Gastroesophageal sphincter (tissue), 4 donors: ENCODE measurements at regions not wholly inside any gene's neighbourhood (a gene's known extent, or its start where the extent isn't known, plus 50 kb on each side); places are given as distances from the start of the nearest gene placed in this dataset.

ENCODE experiments used
- ATAC-seq: fragments of 150-250 bp; one replicate; pipeline ENCODE4 v1.9.1; 2016; ENCODE audit warnings: mild to moderate bottlenecking, moderate library complexity
- H3K27ac ChIP-seq, 4 donors: fragments of 200-600 bp; sonication (generic) in 3 of 4; 1 replicate in 3 of 4; 2 replicates in 1 of 4; pipeline ENCODE4 v1.5.1; 2016 to 2019
- H3K27me3 ChIP-seq: fragments of 200-600 bp; sonication (generic); one replicate; pipeline ENCODE4 v1.5.1; 2019
- H3K36me3 ChIP-seq, 2 donors: fragments of 200-600 bp; sonication (generic); one replicate each; pipeline ENCODE4 v1.5.1; 2019; ENCODE audit warnings: control low read depth in 1 of 2
- H3K4me1 ChIP-seq, 3 donors: fragments of 200-600 bp; sonication (generic); 1 replicate in 2 of 3; 2 replicates in 1 of 3; pipeline ENCODE4 v1.5.1; 2016 to 2019; ENCODE audit warnings: control low read depth in 2 of 3
- H3K4me3 ChIP-seq, 2 donors: fragments of 200-600 bp; sonication (generic); one replicate each; pipeline ENCODE4 v1.5.1; 2019; ENCODE audit warnings: mild to moderate bottlenecking in 1 of 2, moderate library complexity in 1 of 2
- H3K9me3 ChIP-seq, 3 donors: fragments of 200-600 bp; sonication (generic); one replicate each; pipeline ENCODE4 v1.5.1; 2017 to 2019; ENCODE audit warnings: control low read depth in 2 of 3
- CTCF ChIP-seq, 4 experiments: fragments of 200-600 bp in 2 of 4; fragments of 450-650 bp in 2 of 4; sonication (generic) in 1 of 4; IDR thresholded peaks; one replicate each; pipeline ENCODE4 v1.5.1; 2017 to 2019; ENCODE audit warnings: antibody characterized with exemption in 4 of 4, mild to moderate bottlenecking in 2 of 4, moderate library complexity in 2 of 4
- EP300 ChIP-seq: sonication (generic); formaldehyde crosslinking; IDR thresholded peaks from one replicate; pipeline ENCODE4 v1.6.1; 2017; ENCODE audit warnings: antibody characterized with exemption, mild to moderate bottlenecking
- POLR2A ChIP-seq, 2 donors: fragments of 450-650 bp; IDR thresholded peaks; one replicate each; pipeline ENCODE4 v1.6.1; 2017; ENCODE audit warnings: antibody characterized with exemption in 2 of 2, mild to moderate bottlenecking in 2 of 2, moderate library complexity in 1 of 2
- POLR2AphosphoS5 ChIP-seq: sonication (generic); formaldehyde crosslinking; IDR thresholded peaks from one replicate; pipeline ENCODE4 v1.6.1; 2017; ENCODE audit warnings: antibody characterized with exemption
- WGBS, 2 donors: methylation state at CpG; one replicate each; pipeline ENCODE4 v1.1.5; 2018; ENCODE audit warnings: low coverage in 1 of 2; 5-methylcytosine and 5-hydroxymethylcytosine counted together

GRCh38 chr4:180641495-180641894 is 1601.7 kb upstream of the TENM3 start:
- Histone ChIP-seq H3K27ac (no peak overlapping the region), H3K36me3 (no peaks in the 10 kb centered on the region), H3K4me3 (no peak overlapping the region), H3K9me3 (no peaks in the 10 kb centered on the region), H3K4me1 (no peaks in the 10 kb centered on the region), H3K27me3 (peaks cover 4% of the 10 kb centered on the region)
- 53% methylated on average over 4 of the region's 4 CpGs for WGBS, 2 donors
- ATAC-seq: no peak
- TF ChIP-seq POLR2A (IDR thresholded peaks at IDR 0.05) (no peak), CTCF (IDR thresholded peaks at IDR 0.05) (no peak), EP300 (no peak), POLR2AphosphoS5 (no peak)

DNA sequence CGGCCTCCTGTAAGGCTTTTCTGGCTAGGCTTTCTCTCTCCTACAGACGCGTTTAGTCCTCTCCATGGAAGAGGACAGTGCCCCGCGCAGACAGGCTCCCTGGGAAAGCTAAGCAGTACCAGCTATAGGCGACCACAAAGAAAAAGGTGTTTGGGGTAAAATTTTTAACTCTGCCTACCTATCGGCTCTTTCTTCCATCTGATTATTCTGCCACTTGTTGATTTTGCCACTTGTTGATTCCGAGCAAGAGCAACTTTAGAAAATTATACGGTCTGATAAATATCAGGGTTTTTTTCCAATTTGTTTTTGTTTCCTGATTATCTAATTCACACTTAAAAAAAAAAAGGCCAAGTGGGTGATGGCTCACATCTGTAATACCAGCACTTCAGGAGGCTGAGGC is 1600.5 kb upstream of the TENM3 start:
- no peak overlapping the region for H3K4me3 ChIP-seq
- ATAC-seq: no peak
- 73 to 86% methylated on average over 2 to 5 of the region's 9 CpGs for WGBS, 2 donors
- H3K36me3 ChIP-seq: no peaks in the 10 kb centered on the region
- H3K4me1 ChIP-seq: no peaks in the 10 kb centered on the region
- H3K27ac ChIP-seq: no peak overlapping the region
- TF ChIP-seq CTCF (IDR thresholded peaks at IDR 0.05) (no peak), EP300 (no peak), POLR2A (IDR thresholded peaks at IDR 0.05) (no peak), POLR2AphosphoS5 (no peak)
- H3K27me3 ChIP-seq: peaks cover 4% of the 10 kb centered on the region
- H3K9me3 ChIP-seq: no peaks in the 10 kb centered on the region

GRCh38 chr4:180650273-180650672 is 1592.9 kb upstream of the TENM3 start:
- H3K27me3 ChIP-seq: no peaks in the 10 kb centered on the region
- H3K4me3 ChIP-seq: no peak overlapping the region
- no peaks in the 10 kb centered on the region for H3K36me3 ChIP-seq
- no peak for TF ChIP-seq EP300
- TF ChIP-seq CTCF (IDR thresholded peaks at IDR 0.05): no peak
- no peak for TF ChIP-seq POLR2AphosphoS5
- no peak for TF ChIP-seq POLR2A (IDR thresholded peaks at IDR 0.05)
- H3K9me3 ChIP-seq: no peaks in the 10 kb centered on the region
- H3K27ac ChIP-seq: no peak overlapping the region
- H3K4me1 ChIP-seq: no peaks in the 10 kb centered on the region
- no peak for ATAC-seq
- 51 to 71% methylated on average over 4 of the region's 4 CpGs for WGBS, 2 donors

GRCh38 chr4:180652533-180652932 is 1590.7 kb upstream of the TENM3 start:
- Histone ChIP-seq H3K4me1 (no peaks in the 10 kb centered on the region), H3K4me3 (no peak overlapping the region), H3K27me3 (no peaks in the 10 kb centered on the region), H3K27ac (no peak overlapping the region), H3K9me3 (no peaks in the 10 kb centered on the region), H3K36me3 (no peaks in the 10 kb centered on the region)
- 80% methylated on average over 1 of the region's 1 CpG; no CpG with 5 or more reads in 1 of the 2 donors for WGBS, 2 donors
- TF ChIP-seq POLR2A (IDR thresholded peaks at IDR 0.05) (no peak), POLR2AphosphoS5 (no peak), EP300 (no peak), CTCF (IDR thresholded peaks at IDR 0.05) (no peak)
- no peak for ATAC-seq

- no peaks in the 10 kb centered on the region for H3K9me3 ChIP-seq
- ATAC-seq: no peak
- H3K27ac ChIP-seq: no peak overlapping the region
- TF ChIP-seq EP300: no peak
- TF ChIP-seq POLR2A (IDR thresholded peaks at IDR 0.05): no peak
- no peak for TF ChIP-seq POLR2AphosphoS5
- no peak for TF ChIP-seq CTCF (IDR thresholded peaks at IDR 0.05)
- no peaks in the 10 kb centered on the region for H3K27me3 ChIP-seq
- H3K36me3 ChIP-seq: no peaks in the 10 kb centered on the region
- H3K4me1 ChIP-seq: no peaks in the 10 kb centered on the region
- 36 to 38% methylated on average over 3 of the region's 3 CpGs for WGBS, 2 donors
- H3K4me3 ChIP-seq: no peak overlapping the region
Measured at GRCh38 chr4:180655886-180656285, 1587.3 kb upstream of the TENM3 start.
